HG03108 (cell line): ENCODE measurements at regions not wholly inside any gene's neighbourhood (a gene's known extent, or its start where the extent isn't known, plus 50 kb on each side); places are given as distances from the start of the nearest gene placed in this dataset.

ENCODE experiments used
- ATAC-seq: cut with Tn5 transposase; IDR thresholded peaks from one replicate; pipeline ENCODE4 v1.9.1; 2021; ENCODE audit warnings: moderate library complexity; ENCODE audit not compliant: unreplicated experiment

GRCh38 chr3:43783987-43784639 lies 93.4 kb downstream of the ABHD5 start:
- ATAC-seq, result no peak

DNA sequence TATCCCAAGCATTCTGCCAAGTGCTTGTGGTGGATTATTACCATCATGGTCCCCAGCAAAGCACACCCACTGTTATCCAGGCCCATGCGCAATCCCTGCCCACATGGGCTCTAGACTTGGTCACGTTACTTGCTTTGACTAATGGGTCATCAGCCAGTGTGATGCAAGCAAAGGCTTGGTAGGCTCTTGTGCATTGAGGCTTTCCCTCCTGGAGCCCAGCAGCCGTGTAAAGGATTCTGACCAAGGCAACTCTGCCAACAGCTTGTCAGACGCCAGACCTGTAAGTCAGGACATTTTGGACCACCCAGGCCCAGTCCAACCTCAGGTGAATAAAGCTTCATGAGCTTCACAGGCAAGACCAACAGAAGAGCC lies 93.9 kb downstream of the ABHD5 start:
- no peak for ATAC-seq

- no peak for ATAC-seq
Measured at GRCh38 chr3:43785551-43785950, 94.8 kb downstream of the ABHD5 start.

GRCh38 chr3:43786102-43786501 lies 95.4 kb downstream of the ABHD5 start:
- ATAC-seq, result no peak

GRCh38 chr3:43786526-43787305 lies 96.0 kb downstream of the ABHD5 start:
- no peak for ATAC-seq

GRCh38 chr3:43787330-43787729 lies 96.6 kb downstream of the ABHD5 start:
- no peak for ATAC-seq

- no peak for ATAC-seq
Measured at GRCh38 chr3:43789028-43789427, 98.3 kb downstream of the ABHD5 start.

- ATAC-seq, result no peak
Measured at GRCh38 chr3:43790060-43790459, 99.3 kb downstream of the ABHD5 start.

- ATAC-seq, result no peak
Measured at GRCh38 chr3:43790476-43790875, 99.7 kb downstream of the ABHD5 start.

DNA sequence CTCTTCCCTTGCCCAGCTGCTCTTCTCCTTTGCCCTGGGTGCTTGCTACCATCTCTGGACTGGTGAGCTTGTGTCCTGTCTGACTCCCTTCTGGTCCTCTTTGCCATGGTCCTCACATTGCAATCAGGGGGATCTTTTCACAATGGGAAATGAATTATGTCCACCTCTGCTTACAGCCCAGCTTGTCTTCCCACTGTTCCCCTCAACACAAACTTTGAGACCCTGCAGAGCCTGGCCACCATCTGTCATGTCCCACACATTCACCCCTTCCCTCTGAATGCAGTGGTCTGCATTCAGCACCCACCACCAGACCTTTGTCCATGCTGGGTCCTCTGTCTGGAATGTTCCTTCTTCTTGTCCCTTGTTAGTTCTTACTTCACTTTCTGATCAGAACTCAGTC lies 100.5 kb downstream of the ABHD5 start:
- no peak for ATAC-seq

GRCh38 chr3:43792904-43793303 lies 102.2 kb downstream of the ABHD5 start:
- no peak for ATAC-seq

DNA sequence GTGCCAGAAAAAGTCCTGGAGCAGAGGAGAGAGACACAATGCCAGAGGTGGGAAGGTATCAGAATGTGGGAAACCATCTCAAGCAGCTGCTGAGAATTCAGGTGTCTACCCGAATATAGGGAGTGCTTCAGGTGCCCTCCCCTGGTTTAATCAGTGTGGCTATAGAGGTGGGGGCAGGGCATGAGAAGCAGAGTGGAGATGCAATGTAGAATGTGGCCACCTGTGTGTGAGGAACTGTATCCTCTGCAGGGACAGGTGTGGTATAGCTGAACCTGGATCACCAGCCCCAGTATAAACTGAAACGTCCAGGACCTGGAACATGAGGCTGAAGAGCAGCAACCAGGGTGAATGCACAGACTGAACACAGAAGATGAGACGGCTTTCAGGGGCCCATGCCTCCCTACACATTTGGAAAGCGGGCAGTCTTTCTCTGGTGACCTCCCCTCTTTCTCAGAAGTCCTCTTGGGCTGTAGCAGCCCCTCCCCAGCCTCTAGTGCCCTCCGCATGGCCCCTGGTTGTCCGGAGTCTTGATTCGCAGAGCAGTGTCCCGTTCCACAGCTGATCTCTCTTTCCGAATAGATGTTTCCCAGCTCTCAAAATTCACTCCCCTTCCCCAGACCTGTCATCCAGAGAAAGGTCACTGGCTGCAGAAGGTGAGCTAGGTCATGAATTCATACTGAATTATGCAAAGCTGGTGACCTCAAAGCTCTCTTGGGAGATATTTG lies 103.1 kb downstream of the ABHD5 start:
- no peak for ATAC-seq

GRCh38 chr3:43794776-43795175 lies 104.0 kb downstream of the ABHD5 start:
- ATAC-seq, result no peak

DNA sequence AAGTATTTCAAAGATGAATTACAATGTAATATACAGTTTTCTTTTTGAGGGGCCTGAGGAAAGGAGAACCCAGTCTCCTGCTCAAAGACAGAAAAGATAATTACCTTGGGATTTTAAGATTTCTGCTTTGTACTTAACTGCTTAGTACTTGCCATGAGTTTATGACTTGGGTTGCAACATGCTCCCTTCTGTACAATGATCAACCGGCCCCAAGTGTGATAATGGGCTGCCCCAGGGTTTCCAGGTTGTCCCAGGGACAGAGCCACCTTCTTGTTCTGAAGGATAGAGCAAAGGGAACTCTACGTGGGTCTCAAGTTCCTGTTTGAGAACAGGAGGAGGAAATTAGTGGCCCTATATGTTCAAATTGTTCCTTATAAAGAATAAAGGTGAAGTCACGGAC lies 104.8 kb downstream of the ABHD5 start:
- ATAC-seq, result no peak

DNA sequence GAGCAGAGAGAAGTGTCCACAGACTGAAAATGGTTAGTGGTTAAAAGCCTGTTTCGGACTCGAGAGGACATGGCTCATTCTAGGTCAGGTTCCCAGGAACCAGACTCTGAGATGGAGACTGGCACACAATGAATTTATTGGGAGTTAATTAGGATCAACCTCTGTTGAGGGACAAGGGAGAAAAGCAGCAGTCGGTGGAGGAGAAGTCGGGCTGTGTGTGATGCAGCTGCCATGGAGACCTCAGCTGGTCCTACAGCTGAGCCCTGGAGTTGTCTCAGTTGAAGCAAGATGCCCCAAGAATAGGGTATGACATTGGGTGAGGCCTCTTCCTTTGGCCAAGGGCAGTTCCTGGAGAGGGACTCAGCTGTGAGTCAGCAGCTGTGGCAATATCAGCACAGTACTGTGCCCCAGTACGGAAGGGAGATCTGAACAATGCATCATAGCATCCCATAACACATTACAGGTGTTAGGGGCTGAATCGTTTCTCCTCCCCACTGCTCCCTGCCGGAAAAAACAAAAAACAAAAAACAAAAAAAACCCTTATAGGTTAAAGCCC lies 105.4 kb downstream of the ABHD5 start:
- ATAC-seq, result no peak

DNA sequence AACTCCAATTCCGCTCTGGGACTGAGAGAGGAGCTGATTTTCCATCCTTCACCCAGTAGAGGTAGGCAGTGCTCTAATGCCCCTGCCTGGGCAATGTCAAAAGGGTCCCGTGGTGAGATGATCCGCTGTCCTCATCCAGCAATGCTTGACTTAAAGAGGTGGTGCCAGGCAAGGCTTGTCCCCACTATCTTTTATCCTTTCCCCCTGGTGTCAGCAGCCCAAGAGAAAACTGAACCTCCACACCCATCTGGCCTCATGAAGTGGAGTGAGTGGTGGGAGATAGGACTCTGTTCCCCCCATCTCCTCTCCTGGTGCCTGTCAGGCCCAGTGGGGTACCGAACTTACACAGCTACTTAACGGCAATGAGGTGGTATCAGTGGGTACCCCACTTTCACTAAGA lies 107.1 kb downstream of the ABHD5 start:
- ATAC-seq, result no peak

DNA sequence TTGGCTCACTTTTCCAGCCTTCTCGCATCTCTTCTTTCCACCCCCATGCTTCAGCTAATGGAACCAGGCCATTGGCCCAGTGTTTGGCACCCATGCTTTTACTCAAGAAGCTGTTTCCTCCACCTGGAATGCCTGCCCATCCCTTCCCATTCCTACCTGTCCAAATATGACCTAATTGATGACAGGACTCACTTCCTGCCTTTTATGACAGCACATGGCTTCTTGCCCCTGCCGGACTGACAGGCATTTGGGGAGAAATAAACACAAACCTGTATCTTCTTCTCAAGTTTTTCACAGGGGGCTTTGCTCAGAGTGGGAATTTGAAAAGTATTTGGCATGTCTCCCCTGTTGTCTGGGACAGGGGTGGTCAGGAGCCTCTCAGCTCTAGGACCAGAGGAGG lies 120.1 kb downstream of the ABHD5 start:
- no peak for ATAC-seq

GRCh38 chr3:43814461-43814860 lies 123.7 kb downstream of the ABHD5 start:
- no peak for ATAC-seq

DNA sequence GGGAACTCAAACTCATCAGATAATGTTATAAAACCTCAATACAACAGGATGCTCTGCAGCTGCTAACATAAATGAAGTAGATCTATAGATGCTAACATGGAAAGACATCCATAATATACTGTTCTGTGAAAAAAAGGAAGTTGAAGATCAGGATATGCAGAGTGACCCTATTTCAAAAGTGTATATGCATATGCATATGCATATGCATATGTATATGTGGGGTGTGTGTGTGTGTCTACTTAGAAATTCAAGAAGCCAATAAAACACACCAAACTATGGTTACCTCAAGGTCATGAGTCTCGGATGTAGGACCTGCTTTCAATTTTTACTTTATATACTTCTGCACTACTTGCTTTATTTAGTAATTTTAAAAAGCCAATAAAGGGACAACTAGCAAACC lies 125.6 kb downstream of the ABHD5 start:
- no peak for ATAC-seq

GRCh38 chr3:43817064-43817463 lies 126.3 kb downstream of the ABHD5 start:
- no peak for ATAC-seq

- ATAC-seq, result no peak
Measured at GRCh38 chr3:43817825-43818224, 127.1 kb downstream of the ABHD5 start.

- no peak for ATAC-seq
Measured at GRCh38 chr3:43818229-43818628, 127.5 kb downstream of the ABHD5 start.
